ENCODE measurements at regions not wholly inside any gene's neighbourhood (a gene's known extent, or its start where the extent isn't known, plus 50 kb on each side); places are given as distances from the start of the nearest gene placed in this dataset.
"Not testable (repeated sequence)": the region's sequence is repeated elsewhere in the genome, so short reads cannot be mapped to it uniquely, and the experiment has no call there.

DNA sequence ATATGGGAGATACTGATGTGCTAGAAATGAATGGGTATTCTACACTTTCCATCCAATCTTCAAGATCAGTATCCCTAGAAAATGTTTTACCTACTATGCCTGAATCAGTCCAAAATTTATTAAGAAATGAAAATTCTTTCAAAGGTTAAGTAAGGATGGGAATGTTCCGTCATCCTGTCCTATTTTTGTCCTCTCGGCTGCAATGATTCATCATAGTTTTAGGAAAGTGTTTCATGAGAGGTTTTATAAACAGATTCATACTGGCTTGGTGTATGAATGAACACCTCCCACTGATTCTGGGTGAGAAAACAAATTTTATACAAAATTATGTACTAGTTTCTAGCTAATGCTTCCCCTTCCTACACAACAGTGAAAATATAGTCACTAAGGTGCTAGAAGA is 504.6 kb upstream of the NR5A2 start:
- DNase-seq (ENCODE audit: low spot score): no peak
- no peak overlapping the region for H3K23ac ChIP-seq (ENCODE audit: low read depth, low read length, poor library complexity)
- no peak overlapping the region for H3K4me2 ChIP-seq (ENCODE audit: insufficient read depth, low read length, poor library complexity, severe bottlenecking)
- no peak overlapping the region for H3K14ac ChIP-seq (ENCODE audit: low read length)
- H3K27me3 ChIP-seq (ENCODE audit: control insufficient read depth in 3 of 3, insufficient read depth in 3 of 3, low read depth in 1 of 3, low read length in 3 of 3): no peaks in the 10 kb centered on the region
- no peak overlapping the region for H4K8ac ChIP-seq (ENCODE audit: low read depth, low read length)
- H3K9me3 ChIP-seq (replicated peaks in 1 of 2; ENCODE audit: control insufficient read depth in 2 of 2, insufficient read depth in 1 of 2, low read depth in 1 of 2, low read length in 2 of 2): no peaks in the 10 kb centered on the region
- no peaks in the 10 kb centered on the region for H3K4me1 ChIP-seq (ENCODE audit: control insufficient read depth in 2 of 2, insufficient read depth in 1 of 2, low read depth in 1 of 2, low read length in 2 of 2)
- H3K36me3 ChIP-seq (replicated peaks in 1 of 2; ENCODE audit: control insufficient read depth in 2 of 2, insufficient read depth in 2 of 2, low read length in 2 of 2): no peaks in the 10 kb centered on the region
- no peak overlapping the region for H4K91ac ChIP-seq (ENCODE audit: low read depth, low read length, poor library complexity)
- no peak overlapping the region for H3K9ac ChIP-seq (ENCODE audit: low read depth, low read length, poor library complexity)
- no peaks in the 10 kb centered on the region for H3K79me1 ChIP-seq (ENCODE audit: low read depth, low read length)
- H3K4me3 ChIP-seq (ENCODE audit: low read length in 2 of 2): no peak overlapping the region
- H2BK12ac ChIP-seq (ENCODE audit: low read length): no peak overlapping the region
- H2AFZ ChIP-seq (ENCODE audit: low read length): no peak overlapping the region
- H3K27ac ChIP-seq (replicated peaks; ENCODE audit: low read length): no peak overlapping the region
- no peak overlapping the region for H3K4ac ChIP-seq (ENCODE audit: low read length)
- no peak overlapping the region for H2BK120ac ChIP-seq (ENCODE audit: low read depth, low read length)
- no peak overlapping the region for H2BK15ac ChIP-seq (ENCODE audit: low read length)
- H2AK5ac ChIP-seq (ENCODE audit: low read depth, low read length): no peak overlapping the region
- no peak overlapping the region for H3K18ac ChIP-seq (ENCODE audit: low read length)
- no CpG with 5 or more reads among the region's 2 CpGs for WGBS, 2 donors (ENCODE audit: extremely low coverage in 2 of 2, insufficient read length in 2 of 2, insufficient replicate concordance in 1 of 2)
- H2BK5ac ChIP-seq (ENCODE audit: low read length): no peak overlapping the region

DNA sequence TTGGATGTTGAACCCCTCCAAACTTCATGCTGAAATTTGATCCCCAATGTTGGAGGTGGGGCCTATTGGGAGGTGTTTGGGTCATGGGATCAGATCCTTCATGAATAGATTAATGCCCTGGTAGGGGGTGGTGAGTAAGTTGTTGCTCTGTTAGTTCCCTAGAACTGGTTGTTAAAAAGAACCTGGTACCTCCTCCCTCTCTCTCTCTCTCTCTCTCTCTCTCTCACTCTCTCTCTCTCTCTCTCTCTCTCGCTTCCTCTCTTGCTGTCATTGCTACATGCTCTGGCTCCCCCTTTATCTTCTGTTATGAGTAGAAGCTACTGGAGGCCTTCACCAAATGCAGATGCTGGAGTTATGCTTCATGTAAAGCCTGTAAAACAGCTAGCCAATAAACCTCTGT is 498.2 kb upstream of the NR5A2 start:
- H3K4me3 ChIP-seq (ENCODE audit: low read length in 2 of 2): no peak overlapping the region
- H3K23ac ChIP-seq (ENCODE audit: low read depth, low read length, poor library complexity): no peak overlapping the region
- no peak overlapping the region for H2BK15ac ChIP-seq (ENCODE audit: low read length)
- H3K9ac ChIP-seq (ENCODE audit: low read depth, low read length, poor library complexity): no peak overlapping the region
- H2AK5ac ChIP-seq (ENCODE audit: low read depth, low read length): no peak overlapping the region
- H3K79me1 ChIP-seq (ENCODE audit: low read depth, low read length): no peaks in the 10 kb centered on the region
- no peak overlapping the region for H4K8ac ChIP-seq (ENCODE audit: low read depth, low read length)
- no peak for DNase-seq (ENCODE audit: low spot score)
- H3K27me3 ChIP-seq (ENCODE audit: control insufficient read depth in 3 of 3, insufficient read depth in 3 of 3, low read depth in 1 of 3, low read length in 3 of 3): no peaks in the 10 kb centered on the region
- H3K14ac ChIP-seq (ENCODE audit: low read length): no peak overlapping the region
- WGBS, 2 donors (ENCODE audit: extremely low coverage in 2 of 2, insufficient read length in 2 of 2, insufficient replicate concordance in 1 of 2): no CpG with 5 or more reads among the region's 1 CpG
- peaks cover 0 to 6% of the 10 kb centered on the region in 2 donors for H3K9me3 ChIP-seq (replicated peaks in 1 of 2; ENCODE audit: control insufficient read depth in 2 of 2, insufficient read depth in 1 of 2, low read depth in 1 of 2, low read length in 2 of 2)
- H3K4ac ChIP-seq (ENCODE audit: low read length): no peak overlapping the region
- H4K91ac ChIP-seq (ENCODE audit: low read depth, low read length, poor library complexity): no peak overlapping the region
- H2BK5ac ChIP-seq (ENCODE audit: low read length): no peak overlapping the region
- no peaks in the 10 kb centered on the region for H3K36me3 ChIP-seq (replicated peaks in 1 of 2; ENCODE audit: control insufficient read depth in 2 of 2, insufficient read depth in 2 of 2, low read length in 2 of 2)
- H3K4me1 ChIP-seq (ENCODE audit: control insufficient read depth in 2 of 2, insufficient read depth in 1 of 2, low read depth in 1 of 2, low read length in 2 of 2): no peaks in the 10 kb centered on the region
- no peak overlapping the region for H3K27ac ChIP-seq (replicated peaks; ENCODE audit: low read length)
- no peak overlapping the region for H2BK120ac ChIP-seq (ENCODE audit: low read depth, low read length)
- no peak overlapping the region for H3K4me2 ChIP-seq (ENCODE audit: insufficient read depth, low read length, poor library complexity, severe bottlenecking)
- no peak overlapping the region for H2BK12ac ChIP-seq (ENCODE audit: low read length)
- H3K18ac ChIP-seq (ENCODE audit: low read length): no peak overlapping the region
- peak overlapping the region; percentile 42 for H2AFZ ChIP-seq (ENCODE audit: low read length)

- H2AFZ ChIP-seq (ENCODE audit: low read length); H3K4me3 ChIP-seq (ENCODE audit: low read length in 2 of 2); H2BK12ac ChIP-seq (ENCODE audit: low read length); H4K91ac ChIP-seq (ENCODE audit: low read depth, low read length, poor library complexity); H2AK5ac ChIP-seq (ENCODE audit: low read depth, low read length); H3K9ac ChIP-seq (ENCODE audit: low read depth, low read length, poor library complexity); H2BK15ac ChIP-seq (ENCODE audit: low read length); H3K36me3 ChIP-seq (replicated peaks in 1 of 2; ENCODE audit: control insufficient read depth in 2 of 2, insufficient read depth in 2 of 2, low read length in 2 of 2); H3K4me2 ChIP-seq (ENCODE audit: insufficient read depth, low read length, poor library complexity, severe bottlenecking); H4K8ac ChIP-seq (ENCODE audit: low read depth, low read length); H3K27ac ChIP-seq (replicated peaks; ENCODE audit: low read length); H3K79me1 ChIP-seq (ENCODE audit: low read depth, low read length); H3K4ac ChIP-seq (ENCODE audit: low read length); H2BK5ac ChIP-seq (ENCODE audit: low read length); H3K18ac ChIP-seq (ENCODE audit: low read length); DNase-seq (ENCODE audit: low spot score); H3K23ac ChIP-seq (ENCODE audit: low read depth, low read length, poor library complexity); H3K14ac ChIP-seq (ENCODE audit: low read length); H3K27me3 ChIP-seq (ENCODE audit: control insufficient read depth in 3 of 3, insufficient read depth in 3 of 3, low read depth in 1 of 3, low read length in 3 of 3); H3K4me1 ChIP-seq (ENCODE audit: control insufficient read depth in 2 of 2, insufficient read depth in 1 of 2, low read depth in 1 of 2, low read length in 2 of 2); H2BK120ac ChIP-seq (ENCODE audit: low read depth, low read length): not testable (repeated sequence)
- peaks cover 9 to 16% of the 10 kb centered on the region in 2 donors for H3K9me3 ChIP-seq (replicated peaks in 1 of 2; ENCODE audit: control insufficient read depth in 2 of 2, insufficient read depth in 1 of 2, low read depth in 1 of 2, low read length in 2 of 2)
- no CpG with 5 or more reads among the region's 4 CpGs for WGBS, 2 donors (ENCODE audit: extremely low coverage in 2 of 2, insufficient read length in 2 of 2, insufficient replicate concordance in 1 of 2)
Observed at GRCh38 chr1:199533361-199533760, 494.1 kb upstream of the NR5A2 start.

- Histone ChIP-seq H2BK5ac (ENCODE audit: low read length) (no peak overlapping the region), H4K8ac (ENCODE audit: low read depth, low read length) (no peak overlapping the region), H2BK120ac (ENCODE audit: low read depth, low read length) (no peak overlapping the region), H3K79me1 (ENCODE audit: low read depth, low read length) (no peaks in the 10 kb centered on the region), H3K4me3 (ENCODE audit: low read length in 2 of 2) (no peak overlapping the region), H3K4me1 (ENCODE audit: control insufficient read depth in 2 of 2, insufficient read depth in 1 of 2, low read depth in 1 of 2, low read length in 2 of 2) (no peaks in the 10 kb centered on the region), H2AFZ (ENCODE audit: low read length) (no peak overlapping the region), H3K36me3 (replicated peaks in 1 of 2; ENCODE audit: control insufficient read depth in 2 of 2, insufficient read depth in 2 of 2, low read length in 2 of 2) (no peaks in the 10 kb centered on the region), H3K27me3 (ENCODE audit: control insufficient read depth in 3 of 3, insufficient read depth in 3 of 3, low read depth in 1 of 3, low read length in 3 of 3) (no peaks in the 10 kb centered on the region), H4K91ac (ENCODE audit: low read depth, low read length, poor library complexity) (no peak overlapping the region), H2AK5ac (ENCODE audit: low read depth, low read length) (no peak overlapping the region), H2BK12ac (ENCODE audit: low read length) (no peak overlapping the region), H3K4me2 (ENCODE audit: insufficient read depth, low read length, poor library complexity, severe bottlenecking) (no peak overlapping the region), H3K14ac (ENCODE audit: low read length) (no peak overlapping the region), H3K18ac (ENCODE audit: low read length) (no peak overlapping the region), H3K9ac (ENCODE audit: low read depth, low read length, poor library complexity) (no peak overlapping the region), H3K9me3 (replicated peaks in 1 of 2; ENCODE audit: control insufficient read depth in 2 of 2, insufficient read depth in 1 of 2, low read depth in 1 of 2, low read length in 2 of 2) (no peaks in the 10 kb centered on the region), H3K4ac (ENCODE audit: low read length) (no peak overlapping the region), H3K27ac (replicated peaks; ENCODE audit: low read length) (no peak overlapping the region), H2BK15ac (ENCODE audit: low read length) (no peak overlapping the region), H3K23ac (ENCODE audit: low read depth, low read length, poor library complexity) (no peak overlapping the region)
- no peak for DNase-seq (ENCODE audit: low spot score)
- no CpG with 5 or more reads among the region's 1 CpG for WGBS, 2 donors (ENCODE audit: extremely low coverage in 2 of 2, insufficient read length in 2 of 2, insufficient replicate concordance in 1 of 2)
Observed at GRCh38 chr1:199545780-199546179, 481.7 kb upstream of the NR5A2 start.
